Neutrophil (primary cell): ENCODE measurements at regions not wholly inside any gene's neighbourhood (a gene's known extent, or its start where the extent isn't known, plus 50 kb on each side); places are given as distances from the start of the nearest gene placed in this dataset.

Experiments used
- H3K27ac ChIP-seq: fragments of 200-600 bp; sonication (generic); 2 replicates; pipeline ENCODE4 v1.5.1; 2016; ENCODE audit warnings: mild to moderate bottlenecking, moderate library complexity
- H3K27me3 ChIP-seq: fragments of 200-600 bp; sonication (generic); 2 replicates; pipeline ENCODE4 v1.6.0; 2016; ENCODE audit warnings: mild to moderate bottlenecking
- H3K36me3 ChIP-seq: fragments of 200-600 bp; sonication (generic); 2 replicates; pipeline ENCODE4 v1.5.1; 2017
- H3K4me1 ChIP-seq, 2 experiments: fragments of 200-600 bp in 1 of 2; sonication (generic) in 1 of 2; 1 replicate in 1 of 2; 2 replicates in 1 of 2; pipeline versions ENCODE4 v1.5.1 to v1.6.1; 2013 to 2016; ENCODE audit warnings: low read depth in 1 of 2, low read length in 1 of 2, mild to moderate bottlenecking in 1 of 2, moderate library complexity in 1 of 2; ENCODE audit not compliant: control insufficient read depth in 1 of 2, insufficient read depth in 1 of 2
- H3K4me3 ChIP-seq, 2 experiments: fragments of 200-600 bp in 1 of 2; sonication (generic) in 1 of 2; 1 replicate in 1 of 2; 2 replicates in 1 of 2; pipeline ENCODE4 v1.5.1; 2013 to 2016; ENCODE audit warnings: low read depth in 1 of 2, low read length in 1 of 2, mild to moderate bottlenecking in 1 of 2, moderate library complexity in 1 of 2
- H3K9me3 ChIP-seq: fragments of 200-600 bp; sonication (generic); 2 replicates; pipeline ENCODE4 v1.5.1; 2016
- TF ChIP-seq, protein P1 (sequence below): fragments of 200-600 bp; sonication (generic); IDR thresholded peaks from 2 replicates; pipeline ENCODE4 v1.5.1; 2016; ENCODE audit warnings: antibody characterized with exemption

DNA sequence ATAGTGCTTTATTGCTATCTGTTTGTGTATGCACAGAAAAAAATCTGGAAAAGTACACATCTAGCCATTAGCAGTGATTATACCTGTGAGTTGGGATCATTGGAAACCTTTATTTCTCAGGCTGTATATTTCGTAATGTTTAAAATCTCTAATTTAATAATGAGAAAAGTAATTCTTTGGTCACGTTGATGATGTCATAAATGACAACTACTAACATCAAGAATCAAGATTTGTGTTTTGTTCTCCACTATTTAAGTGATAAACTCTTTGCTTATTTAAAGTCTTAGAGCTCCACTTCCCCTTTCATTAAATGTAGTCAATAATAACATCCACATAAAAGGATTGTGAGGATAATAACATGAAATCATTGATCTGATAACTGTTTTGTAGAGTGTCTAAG, 126.2 kb downstream of the TMA16 start:
- no peaks in the 10 kb centered on the region for H3K27me3 ChIP-seq
- no peaks in the 10 kb centered on the region for H3K4me1 ChIP-seq
- no peak overlapping the region for H3K4me3 ChIP-seq
- H3K9me3 ChIP-seq, result no peaks in the 10 kb centered on the region
- H3K27ac ChIP-seq, result no peak overlapping the region
- TF ChIP-seq, protein P1, sequence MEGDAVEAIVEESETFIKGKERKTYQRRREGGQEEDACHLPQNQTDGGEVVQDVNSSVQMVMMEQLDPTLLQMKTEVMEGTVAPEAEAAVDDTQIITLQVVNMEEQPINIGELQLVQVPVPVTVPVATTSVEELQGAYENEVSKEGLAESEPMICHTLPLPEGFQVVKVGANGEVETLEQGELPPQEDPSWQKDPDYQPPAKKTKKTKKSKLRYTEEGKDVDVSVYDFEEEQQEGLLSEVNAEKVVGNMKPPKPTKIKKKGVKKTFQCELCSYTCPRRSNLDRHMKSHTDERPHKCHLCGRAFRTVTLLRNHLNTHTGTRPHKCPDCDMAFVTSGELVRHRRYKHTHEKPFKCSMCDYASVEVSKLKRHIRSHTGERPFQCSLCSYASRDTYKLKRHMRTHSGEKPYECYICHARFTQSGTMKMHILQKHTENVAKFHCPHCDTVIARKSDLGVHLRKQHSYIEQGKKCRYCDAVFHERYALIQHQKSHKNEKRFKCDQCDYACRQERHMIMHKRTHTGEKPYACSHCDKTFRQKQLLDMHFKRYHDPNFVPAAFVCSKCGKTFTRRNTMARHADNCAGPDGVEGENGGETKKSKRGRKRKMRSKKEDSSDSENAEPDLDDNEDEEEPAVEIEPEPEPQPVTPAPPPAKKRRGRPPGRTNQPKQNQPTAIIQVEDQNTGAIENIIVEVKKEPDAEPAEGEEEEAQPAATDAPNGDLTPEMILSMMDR, result no peak
- no peaks in the 10 kb centered on the region for H3K36me3 ChIP-seq

DNA sequence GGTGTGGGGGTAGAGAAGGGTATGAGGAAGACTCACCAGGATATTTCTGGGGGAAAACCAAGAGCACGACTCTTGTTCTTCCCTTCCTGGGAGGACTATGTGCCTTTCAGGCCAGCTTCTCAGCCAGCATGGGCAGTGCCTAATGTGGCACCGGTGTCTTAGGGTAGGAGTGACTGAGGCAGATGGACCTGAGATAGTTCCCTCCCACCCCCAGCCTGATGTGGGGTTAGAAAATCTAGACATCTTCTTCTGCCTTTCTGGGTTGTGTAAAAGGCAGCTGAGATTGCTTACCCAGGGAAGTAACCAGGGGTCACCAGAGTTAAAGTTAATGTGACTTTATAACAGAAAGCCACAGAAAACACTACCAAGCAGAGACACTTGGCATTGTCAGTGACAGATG, 127.3 kb downstream of the TMA16 start:
- Histone ChIP-seq H3K4me3 (no peak overlapping the region), H3K36me3 (no peaks in the 10 kb centered on the region)

DNA sequence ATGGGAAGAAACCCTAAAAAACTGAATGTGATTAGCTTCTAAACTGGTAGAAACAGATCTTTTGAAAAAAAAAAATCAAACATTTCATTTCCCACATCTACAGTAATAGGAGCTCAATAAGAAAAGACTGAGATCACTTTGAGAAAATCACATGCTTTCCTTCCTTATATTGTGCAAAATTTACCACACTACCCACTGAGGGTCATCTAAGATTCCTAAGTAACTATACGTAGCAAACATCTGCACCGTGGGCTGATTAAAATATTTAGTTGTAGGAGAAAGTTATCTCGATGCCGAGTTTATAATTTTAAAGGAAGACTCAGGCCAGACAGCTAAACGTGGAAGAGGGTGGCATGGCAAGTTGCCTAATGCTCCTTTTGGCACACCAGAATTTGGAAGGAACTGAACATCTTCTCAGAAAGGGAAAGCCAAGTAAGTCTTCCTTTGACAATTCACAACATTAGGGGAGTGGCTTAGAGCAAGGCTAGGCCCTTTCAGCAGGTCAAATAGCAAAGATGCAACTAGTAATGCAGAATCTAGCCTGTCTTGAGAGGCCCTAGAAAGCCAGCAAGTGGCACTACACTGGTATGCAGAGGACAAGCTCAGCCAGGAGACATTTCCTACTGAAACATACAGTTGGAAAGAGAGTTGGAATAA, 128.0 kb downstream of the TMA16 start:
- no peaks in the 10 kb centered on the region for H3K9me3 ChIP-seq
- no peaks in the 10 kb centered on the region for H3K4me1 ChIP-seq
- no peaks in the 10 kb centered on the region for H3K27me3 ChIP-seq
- TF ChIP-seq, protein P1, result no peak
- no peak overlapping the region for H3K27ac ChIP-seq
- no peak overlapping the region for H3K4me3 ChIP-seq
- no peaks in the 10 kb centered on the region for H3K36me3 ChIP-seq

More for the DNA sequence above, 127.3 kb downstream of the TMA16 start:
- H3K27ac ChIP-seq, result no peak overlapping the region
- H3K9me3 ChIP-seq, result no peaks in the 10 kb centered on the region
- TF ChIP-seq, protein P1, result no peak
- no peaks in the 10 kb centered on the region for H3K27me3 ChIP-seq
- H3K4me1 ChIP-seq, result no peaks in the 10 kb centered on the region

DNA sequence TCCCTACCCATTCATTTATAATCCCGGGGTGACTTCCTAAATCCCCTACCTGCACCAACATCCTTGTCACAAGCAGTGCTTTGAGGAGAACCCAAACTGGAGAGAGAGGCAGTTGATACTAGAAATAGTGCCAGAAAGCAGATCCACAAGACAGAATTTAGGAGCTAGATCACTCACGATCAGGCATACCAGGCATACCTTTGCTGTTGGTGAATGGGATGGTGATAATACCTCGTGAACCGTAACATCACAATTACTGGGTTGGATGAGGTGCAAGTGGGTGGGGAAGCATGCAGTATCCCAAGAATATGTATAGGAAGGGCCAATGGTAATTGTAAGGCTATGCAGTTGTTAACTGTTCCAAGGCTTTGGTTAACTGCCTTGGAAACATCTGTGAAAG, 129.3 kb downstream of the TMA16 start:
- Histone ChIP-seq H3K4me1 (no peaks in the 10 kb centered on the region), H3K36me3 (no peaks in the 10 kb centered on the region), H3K27ac (no peak overlapping the region), H3K4me3 (no peak overlapping the region), H3K9me3 (no peaks in the 10 kb centered on the region), H3K27me3 (no peaks in the 10 kb centered on the region)
- TF ChIP-seq, protein P1, result no peak

DNA sequence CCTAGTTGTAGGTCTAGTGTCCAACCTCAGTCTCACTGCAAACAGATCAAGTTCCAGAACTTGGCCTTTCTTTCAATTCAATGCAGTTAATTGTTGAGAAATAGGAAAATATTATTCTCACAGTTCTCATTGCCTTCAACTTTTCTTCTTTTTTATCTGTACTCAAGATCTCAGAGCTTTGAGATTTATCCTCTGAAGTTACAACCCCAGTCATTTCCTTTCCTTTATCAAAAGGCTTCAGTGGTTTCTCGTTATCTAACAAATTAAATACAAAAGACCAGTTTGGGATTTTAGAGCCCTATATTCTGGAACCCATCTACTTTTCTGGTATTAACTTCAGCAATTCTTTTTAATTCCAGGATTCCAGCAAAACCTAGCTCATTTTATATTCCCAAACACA, 130.2 kb downstream of the TMA16 start:
- H3K9me3 ChIP-seq, result no peaks in the 10 kb centered on the region
- H3K36me3 ChIP-seq, result no peaks in the 10 kb centered on the region
- no peaks in the 10 kb centered on the region for H3K27me3 ChIP-seq
- H3K4me3 ChIP-seq, result no peak overlapping the region
- H3K27ac ChIP-seq, result no peak overlapping the region
- TF ChIP-seq, protein P1, result no peak
- H3K4me1 ChIP-seq, result no peaks in the 10 kb centered on the region
